Kidney (tissue), 13 donors: ENCODE measurements at regions not wholly inside any gene's neighbourhood (a gene's known extent, or its start where the extent isn't known, plus 50 kb on each side); places are given as distances from the start of the nearest gene placed in this dataset.

ENCODE experiments used
- DNase-seq, 5 donors: peaks; one replicate each; pipeline ENCODE4 v3.0.0-alpha.2; 2013 to 2020
- FAIRE-seq: peaks from 2 replicates; lab custom pipeline; 2012; peaks lifted over from hg19 to GRCh38; lab: Jason Lieb, UNC
- H3K27ac ChIP-seq, 2 donors: one replicate each; pipeline ENCODE4 v1.7.0; 2013; ENCODE audit warnings: low read depth in 2 of 2, low read length in 2 of 2, inconsistent platforms in 1 of 2
- H3K27me3 ChIP-seq: one replicate; pipeline ENCODE4 v1.7.1; 2013; ENCODE audit warnings: low read length, inconsistent platforms; ENCODE audit not compliant: control insufficient read depth, insufficient read depth
- H3K36me3 ChIP-seq, 3 donors: one replicate each; pipeline versions ENCODE4 v1.7.0 to v1.7.1; 2013; ENCODE audit warnings: low read length in 3 of 3, control low read depth in 1 of 3, inconsistent platforms in 1 of 3; ENCODE audit not compliant: insufficient read depth in 3 of 3, control insufficient read depth in 2 of 3
- H3K4me1 ChIP-seq, 3 donors: one replicate each; pipeline versions ENCODE4 v1.7.0 to v1.7.1; 2013; ENCODE audit warnings: low read length in 3 of 3, inconsistent platforms in 1 of 3, low read depth in 1 of 3; ENCODE audit not compliant: control insufficient read depth in 2 of 3, insufficient read depth in 2 of 3
- H3K4me3 ChIP-seq, 3 donors: one replicate each; pipeline versions ENCODE4 v1.7.0 to v1.8.1; 2013; ENCODE audit warnings: low read length in 3 of 3, control low read depth in 1 of 3, inconsistent platforms in 1 of 3
- H3K9ac ChIP-seq, 3 donors: one replicate each; pipeline versions ENCODE4 v1.7.0 to v1.7.1; 2013; ENCODE audit warnings: low read length in 3 of 3, control low read depth in 1 of 3, inconsistent platforms in 1 of 3
- H3K9me3 ChIP-seq, 3 donors: one replicate each; pipeline versions ENCODE4 v1.7.0 to v1.7.1; 2013; ENCODE audit warnings: low read length in 3 of 3, control low read depth in 1 of 3, inconsistent platforms in 1 of 3; ENCODE audit not compliant: control insufficient read depth in 2 of 3, insufficient read depth in 1 of 3
- CTCF ChIP-seq: IDR thresholded peaks from 3 replicates; pipeline ENCODE4 v1.5.1; 2012; ENCODE audit warnings: mild to moderate bottlenecking, moderate library complexity, borderline replicate concordance; ENCODE audit not compliant: insufficient read depth; ENCODE audit errors: extremely low read depth
- intact Hi-C: fragments of 100-400 bp; cut with DNase I; formaldehyde crosslinking; loops from one replicate; pipeline ENCODE4 v1.11.1; 2022
- donor health status: control.
- donor health status: control.
- donor health status: control.
- donor health status: control.
- donor health status: control.
- donor health status: DM: yes; HTN: yes; CAD: no.
- donor health status: Normal renal cell carcinoma (clear cell type).

GRCh38 chrX:2582667-2583066 lies 81.9 kb upstream of the DHRSX start:
- intact Hi-C loops: no loop called here
- no peak for FAIRE-seq

GRCh38 chrX:2581296-2581695 lies 80.5 kb upstream of the DHRSX start:
- Histone ChIP-seq H3K9ac (no peak overlapping the region), H3K4me3 (no peak overlapping the region), H3K27ac (no peak overlapping the region), H3K9me3 (no peaks in the 10 kb centered on the region), H3K4me1 (no peaks in the 10 kb centered on the region), H3K27me3 (peaks cover 19% of the 10 kb centered on the region), H3K36me3 (no peaks in the 10 kb centered on the region)
- DNase-seq (no peak), FAIRE-seq (no peak)
- no peak for TF ChIP-seq CTCF
- intact Hi-C loops: no loop called here

More at GRCh38 chrX:2582667-2583066, 81.9 kb upstream of the DHRSX start:
- Histone ChIP-seq H3K9me3 (no peaks in the 10 kb centered on the region), H3K4me3 (no peak overlapping the region), H3K4me1 (no peaks in the 10 kb centered on the region), H3K36me3 (no peaks in the 10 kb centered on the region), H3K27me3 (peaks cover 19% of the 10 kb centered on the region), H3K9ac (no peak overlapping the region), H3K27ac (no peak overlapping the region)
- no peak for TF ChIP-seq CTCF
- no peak for DNase-seq

GRCh38 chrX:2578864-2579263 lies 78.1 kb upstream of the DHRSX start:
- intact Hi-C loops: no loop called here
- no peak overlapping the region for H3K9ac ChIP-seq
- no peaks in the 10 kb centered on the region for H3K4me1 ChIP-seq
- no peak overlapping the region for H3K4me3 ChIP-seq
- DNase-seq (peak in 1 of 5 donors; percentile 14), FAIRE-seq (no peak)
- peaks cover 10% of the 10 kb centered on the region for H3K27me3 ChIP-seq
- no peaks in the 10 kb centered on the region for H3K36me3 ChIP-seq
- no peak for TF ChIP-seq CTCF
- no peaks in the 10 kb centered on the region for H3K9me3 ChIP-seq
- H3K27ac ChIP-seq: no peak overlapping the region

- no peak for TF ChIP-seq CTCF
- no peak overlapping the region for H3K9ac ChIP-seq
- DNase-seq: peak in 1 of 5 donors; percentile 20
- peaks cover 8% of the 10 kb centered on the region for H3K27me3 ChIP-seq
- H3K27ac ChIP-seq: no peak overlapping the region
- no peak overlapping the region for H3K4me3 ChIP-seq
- H3K4me1 ChIP-seq: no peaks in the 10 kb centered on the region
- H3K36me3 ChIP-seq: no peaks in the 10 kb centered on the region
- no peak for FAIRE-seq
- H3K9me3 ChIP-seq: no peaks in the 10 kb centered on the region
- intact Hi-C loops: no loop called here
Measured at GRCh38 chrX:2577844-2578466, 77.2 kb upstream of the DHRSX start.
